ENCODE measurements at regions not wholly inside any gene's neighbourhood (a gene's known extent, or its start where the extent isn't known, plus 50 kb on each side); places are given as distances from the start of the nearest gene placed in this dataset.

DNA sequence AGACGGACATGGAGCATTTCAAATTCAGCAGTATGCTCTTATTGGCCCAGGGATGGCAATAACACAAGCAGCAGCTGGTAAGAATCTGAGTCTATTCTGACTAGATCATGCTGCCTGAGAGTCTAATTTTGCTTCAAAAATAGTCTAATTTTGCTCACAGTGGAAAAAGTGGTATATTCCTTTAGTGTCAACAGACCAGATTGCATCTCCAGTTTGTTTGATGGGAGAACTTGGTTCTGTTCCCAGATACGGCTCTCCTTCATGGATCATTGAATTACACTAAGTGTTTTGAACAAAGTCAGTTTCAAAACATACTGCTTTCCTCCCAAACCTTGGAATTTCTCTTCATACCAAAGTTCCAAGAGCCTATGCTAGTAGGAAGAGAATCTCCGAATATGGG is 586.1 kb downstream of the RNF144B start:
- Mint-ChIP-seq H3K4me1 (peaks cover 8% of the 10 kb centered on the region), H3K9me3 (no peaks in the 10 kb centered on the region), H3K27me3 (ENCODE audit: insufficient read depth) (no peaks in the 10 kb centered on the region), H3K4me3 (no peak overlapping the region), H3K27ac (no peak overlapping the region), H3K36me3 (ENCODE audit: low read depth) (no peaks in the 10 kb centered on the region)
- no peak for DNase-seq
- Histone ChIP-seq H3K36me3 (ENCODE audit: control insufficient read depth, insufficient read depth, low read length) (no peaks in the 10 kb centered on the region), H3K9me3 (ENCODE audit: control insufficient read depth, low read length) (no peaks in the 10 kb centered on the region), H3K9ac (ENCODE audit: extremely low read depth, low read length, poor library complexity, severe bottlenecking) (no peak overlapping the region), H3K4me1 (ENCODE audit: control insufficient read depth, insufficient read depth, low read length) (peaks cover 6% of the 10 kb centered on the region), H3K4me3 (ENCODE audit: low read length) (no peak overlapping the region), H3K27me3 (ENCODE audit: control insufficient read depth, insufficient read depth, low read length, poor library complexity, severe bottlenecking) (no peaks in the 10 kb centered on the region), H3K27ac (ENCODE audit: low read depth, low read length) (no peak overlapping the region)
- 80 to 91% methylated on average over 1 to 3 of the region's 3 CpGs for WGBS, 2 experiments (ENCODE audit: insufficient coverage in 1 of 2, insufficient read length in 1 of 2)
- TF ChIP-seq, protein P1, sequence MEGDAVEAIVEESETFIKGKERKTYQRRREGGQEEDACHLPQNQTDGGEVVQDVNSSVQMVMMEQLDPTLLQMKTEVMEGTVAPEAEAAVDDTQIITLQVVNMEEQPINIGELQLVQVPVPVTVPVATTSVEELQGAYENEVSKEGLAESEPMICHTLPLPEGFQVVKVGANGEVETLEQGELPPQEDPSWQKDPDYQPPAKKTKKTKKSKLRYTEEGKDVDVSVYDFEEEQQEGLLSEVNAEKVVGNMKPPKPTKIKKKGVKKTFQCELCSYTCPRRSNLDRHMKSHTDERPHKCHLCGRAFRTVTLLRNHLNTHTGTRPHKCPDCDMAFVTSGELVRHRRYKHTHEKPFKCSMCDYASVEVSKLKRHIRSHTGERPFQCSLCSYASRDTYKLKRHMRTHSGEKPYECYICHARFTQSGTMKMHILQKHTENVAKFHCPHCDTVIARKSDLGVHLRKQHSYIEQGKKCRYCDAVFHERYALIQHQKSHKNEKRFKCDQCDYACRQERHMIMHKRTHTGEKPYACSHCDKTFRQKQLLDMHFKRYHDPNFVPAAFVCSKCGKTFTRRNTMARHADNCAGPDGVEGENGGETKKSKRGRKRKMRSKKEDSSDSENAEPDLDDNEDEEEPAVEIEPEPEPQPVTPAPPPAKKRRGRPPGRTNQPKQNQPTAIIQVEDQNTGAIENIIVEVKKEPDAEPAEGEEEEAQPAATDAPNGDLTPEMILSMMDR (conservative IDR thresholded peaks at IDR 0.05), result no peak

- WGBS, 2 experiments (ENCODE audit: insufficient coverage in 1 of 2, insufficient read length in 1 of 2), result 95 to 100% methylated on average over 2 of the region's 2 CpGs
- Histone ChIP-seq H3K9ac (ENCODE audit: extremely low read depth, low read length, poor library complexity, severe bottlenecking) (no peak overlapping the region), H3K27me3 (ENCODE audit: control insufficient read depth, insufficient read depth, low read length, poor library complexity, severe bottlenecking) (no peaks in the 10 kb centered on the region), H3K4me3 (ENCODE audit: low read length) (no peak overlapping the region), H3K9me3 (ENCODE audit: control insufficient read depth, low read length) (no peaks in the 10 kb centered on the region), H3K4me1 (ENCODE audit: control insufficient read depth, insufficient read depth, low read length) (peaks cover 6% of the 10 kb centered on the region), H3K36me3 (ENCODE audit: control insufficient read depth, insufficient read depth, low read length) (no peaks in the 10 kb centered on the region), H3K27ac (ENCODE audit: low read depth, low read length) (no peak overlapping the region)
- H3K9me3 Mint-ChIP-seq, result no peaks in the 10 kb centered on the region
- H3K27me3 Mint-ChIP-seq (ENCODE audit: insufficient read depth), result no peaks in the 10 kb centered on the region
- TF ChIP-seq, protein P1 (conservative IDR thresholded peaks at IDR 0.05), result no peak
- no peak for DNase-seq
- H3K27ac Mint-ChIP-seq, result no peak overlapping the region
- peaks cover 7% of the 10 kb centered on the region for H3K4me1 Mint-ChIP-seq
- H3K4me3 Mint-ChIP-seq, result no peak overlapping the region
- H3K36me3 Mint-ChIP-seq (ENCODE audit: low read depth), result no peaks in the 10 kb centered on the region
Observed at GRCh38 chr6:18976091-18976490, 588.9 kb downstream of the RNF144B start.

DNA sequence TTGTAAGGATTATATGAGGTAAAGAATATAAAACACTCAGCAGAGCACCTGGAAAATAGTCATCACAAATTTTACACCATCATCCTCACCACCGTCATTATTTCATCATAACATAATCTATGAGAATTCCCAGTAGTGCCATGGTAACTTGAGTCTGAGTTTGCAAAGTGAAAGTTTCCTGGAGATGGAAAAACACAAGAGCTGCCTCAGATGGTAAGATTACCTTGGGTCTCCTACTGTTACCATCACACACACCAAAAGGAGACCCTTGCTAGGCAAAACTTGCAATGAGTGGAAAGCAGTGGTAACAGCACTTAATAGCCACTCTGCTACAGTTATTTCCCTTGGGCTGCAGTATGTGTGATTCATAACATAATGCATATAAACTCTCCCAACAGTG is 589.8 kb downstream of the RNF144B start:
- no peaks in the 10 kb centered on the region for H3K27me3 Mint-ChIP-seq (ENCODE audit: insufficient read depth)
- WGBS, 2 experiments (ENCODE audit: insufficient coverage in 1 of 2, insufficient read length in 1 of 2), result 100% methylated on average over 1 of the region's 1 CpG; no CpG with 5 or more reads in 1 of the 2 experiments
- H3K27ac ChIP-seq (ENCODE audit: low read depth, low read length), result no peak overlapping the region
- TF ChIP-seq, protein P1 (conservative IDR thresholded peaks at IDR 0.05), result no peak
- no peaks in the 10 kb centered on the region for H3K9me3 ChIP-seq (ENCODE audit: control insufficient read depth, low read length)
- peaks cover 6% of the 10 kb centered on the region for H3K4me1 ChIP-seq (ENCODE audit: control insufficient read depth, insufficient read depth, low read length)
- DNase-seq, result no peak
- H3K9ac ChIP-seq (ENCODE audit: extremely low read depth, low read length, poor library complexity, severe bottlenecking), result no peak overlapping the region
- no peak overlapping the region for H3K4me3 Mint-ChIP-seq
- H3K36me3 ChIP-seq (ENCODE audit: control insufficient read depth, insufficient read depth, low read length), result no peaks in the 10 kb centered on the region
- H3K36me3 Mint-ChIP-seq (ENCODE audit: low read depth), result no peaks in the 10 kb centered on the region
- no peaks in the 10 kb centered on the region for H3K9me3 Mint-ChIP-seq
- no peak overlapping the region for H3K4me3 ChIP-seq (ENCODE audit: low read length)
- H3K27ac Mint-ChIP-seq, result no peak overlapping the region
- peaks cover 7% of the 10 kb centered on the region for H3K4me1 Mint-ChIP-seq
- H3K27me3 ChIP-seq (ENCODE audit: control insufficient read depth, insufficient read depth, low read length, poor library complexity, severe bottlenecking), result no peaks in the 10 kb centered on the region

All from endodermal cell (in vitro differentiated cells).